ENCODE measurements at regions not wholly inside any gene's neighbourhood (a gene's known extent, or its start where the extent isn't known, plus 50 kb on each side); places are given as distances from the start of the nearest gene placed in this dataset.

GRCh38 chr2:238773472-238773871 is 74.4 kb upstream of the TWIST2 start:
- TF ChIP-seq POLR2A (IDR thresholded peaks at IDR 0.05) (no peak), CTCF (IDR thresholded peaks at IDR 0.05) (no peak), POLR2AphosphoS5 (IDR thresholded peaks at IDR 0.05) (no peak), EP300 (IDR thresholded peaks at IDR 0.05) (no peak)

Measured in suprapubic skin (tissue), 4 donors.